ENCODE measurements at regions not wholly inside any gene's neighbourhood (a gene's known extent, or its start where the extent isn't known, plus 50 kb on each side); places are given as distances from the start of the nearest gene placed in this dataset.

DNA sequence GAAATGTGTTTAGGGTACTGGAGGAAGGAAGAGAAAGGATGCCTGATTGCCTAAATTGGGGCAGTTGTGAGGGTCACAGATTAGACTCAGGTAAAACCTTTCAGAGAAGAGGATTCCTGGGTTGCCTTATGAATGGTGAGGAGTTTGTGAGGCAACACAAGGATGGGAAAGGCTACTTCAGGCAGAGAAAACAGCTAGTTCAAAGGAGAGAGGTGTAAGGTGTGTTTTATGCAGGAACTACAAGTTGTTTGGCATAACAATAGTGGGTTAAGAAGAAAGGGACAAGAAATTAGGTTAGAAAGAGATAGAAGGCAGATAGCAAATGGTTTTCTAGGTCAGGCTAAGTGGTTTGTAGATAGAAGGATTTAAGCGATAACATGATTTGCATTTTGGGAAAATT, 75.1 kb upstream of the PGRMC2 start:
- H3K4me3 ChIP-seq (ENCODE audit: low read depth, low read length): no peak overlapping the region
- no peaks in the 10 kb centered on the region for H3K36me3 ChIP-seq (ENCODE audit: control insufficient read depth in 2 of 2, insufficient read depth in 1 of 2, low read length in 2 of 2)
- H3K4me1 ChIP-seq (ENCODE audit: control insufficient read depth, insufficient read depth, low read length): no peaks in the 10 kb centered on the region
- CTCF ChIA-PET: no interaction called here
- POLR2A ChIA-PET: no interaction called here
- H3K27ac ChIP-seq (ENCODE audit: extremely low read depth, low read depth, low read length): no peak overlapping the region
- no peak for TF ChIP-seq ZNF76 (tag by site-specific recombination; IDR thresholded peaks at IDR 0.05; ENCODE audit: borderline replicate concordance, low read depth)
- no peak for TF ChIP-seq OSR2 (tag by site-specific recombination; IDR thresholded peaks at IDR 0.05)
- no peak for TF ChIP-seq ZNF121 (tag by site-specific recombination; IDR thresholded peaks at IDR 0.05)
- no peak for TF ChIP-seq ZNF132 (tag by site-specific recombination; IDR thresholded peaks at IDR 0.05; ENCODE audit: borderline replicate concordance)
- no peak for TF ChIP-seq ZNF785 (tag by site-specific recombination; IDR thresholded peaks at IDR 0.05)
- TF ChIP-seq, protein P1, sequence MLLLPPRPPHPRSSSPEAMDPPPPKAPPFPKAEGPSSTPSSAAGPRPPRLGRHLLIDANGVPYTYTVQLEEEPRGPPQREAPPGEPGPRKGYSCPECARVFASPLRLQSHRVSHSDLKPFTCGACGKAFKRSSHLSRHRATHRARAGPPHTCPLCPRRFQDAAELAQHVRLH (tag by site-specific recombination; IDR thresholded peaks at IDR 0.05): no peak
- TF ChIP-seq ZNF404 (tag by site-specific recombination; IDR thresholded peaks at IDR 0.05): no peak
- TF ChIP-seq ZNF175 (tag by site-specific recombination; IDR thresholded peaks at IDR 0.05): no peak
- TF ChIP-seq ZNF10 (tag by site-specific recombination; IDR thresholded peaks at IDR 0.05): no peak
- no peak for TF ChIP-seq ZNF558 (tag by site-specific recombination; IDR thresholded peaks at IDR 0.05)
- TF ChIP-seq ZBTB1 (tag by site-specific recombination; IDR thresholded peaks at IDR 0.05): no peak
- TF ChIP-seq, protein P2, sequence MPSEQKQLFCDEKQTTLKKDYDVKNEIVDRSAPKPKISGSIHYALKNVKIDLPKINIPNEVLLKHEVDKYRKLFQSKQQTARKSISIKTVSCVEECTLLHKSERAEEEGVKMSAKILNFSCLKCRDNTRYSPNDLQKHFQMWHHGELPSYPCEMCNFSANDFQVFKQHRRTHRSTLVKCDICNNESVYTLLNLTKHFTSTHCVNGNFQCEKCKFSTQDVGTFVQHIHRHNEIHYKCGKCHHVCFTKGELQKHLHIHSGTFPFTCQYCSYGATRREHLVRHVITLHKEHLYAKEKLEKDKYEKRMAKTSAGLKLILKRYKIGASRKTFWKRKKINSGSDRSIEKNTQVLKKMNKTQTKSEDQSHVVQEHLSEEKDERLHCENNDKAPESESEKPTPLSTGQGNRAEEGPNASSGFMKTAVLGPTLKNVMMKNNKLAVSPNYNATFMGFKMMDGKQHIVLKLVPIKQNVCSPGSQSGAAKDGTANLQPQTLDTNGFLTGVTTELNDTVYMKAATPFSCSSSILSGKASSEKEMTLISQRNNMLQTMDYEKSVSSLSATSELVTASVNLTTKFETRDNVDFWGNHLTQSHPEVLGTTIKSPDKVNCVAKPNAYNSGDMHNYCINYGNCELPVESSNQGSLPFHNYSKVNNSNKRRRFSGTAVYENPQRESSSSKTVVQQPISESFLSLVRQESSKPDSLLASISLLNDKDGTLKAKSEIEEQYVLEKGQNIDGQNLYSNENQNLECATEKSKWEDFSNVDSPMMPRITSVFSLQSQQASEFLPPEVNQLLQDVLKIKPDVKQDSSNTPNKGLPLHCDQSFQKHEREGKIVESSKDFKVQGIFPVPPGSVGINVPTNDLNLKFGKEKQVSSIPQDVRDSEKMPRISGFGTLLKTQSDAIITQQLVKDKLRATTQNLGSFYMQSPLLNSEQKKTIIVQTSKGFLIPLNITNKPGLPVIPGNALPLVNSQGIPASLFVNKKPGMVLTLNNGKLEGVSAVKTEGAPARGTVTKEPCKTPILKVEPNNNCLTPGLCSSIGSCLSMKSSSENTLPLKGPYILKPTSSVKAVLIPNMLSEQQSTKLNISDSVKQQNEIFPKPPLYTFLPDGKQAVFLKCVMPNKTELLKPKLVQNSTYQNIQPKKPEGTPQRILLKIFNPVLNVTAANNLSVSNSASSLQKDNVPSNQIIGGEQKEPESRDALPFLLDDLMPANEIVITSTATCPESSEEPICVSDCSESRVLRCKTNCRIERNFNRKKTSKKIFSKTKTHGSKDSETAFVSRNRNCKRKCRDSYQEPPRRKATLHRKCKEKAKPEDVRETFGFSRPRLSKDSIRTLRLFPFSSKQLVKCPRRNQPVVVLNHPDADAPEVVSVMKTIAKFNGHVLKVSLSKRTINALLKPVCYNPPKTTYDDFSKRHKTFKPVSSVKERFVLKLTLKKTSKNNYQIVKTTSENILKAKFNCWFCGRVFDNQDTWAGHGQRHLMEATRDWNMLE (tag by site-specific recombination; conservative IDR thresholded peaks at IDR 0.05; ENCODE audit: low read depth): no peak
- TF ChIP-seq, protein P3, sequence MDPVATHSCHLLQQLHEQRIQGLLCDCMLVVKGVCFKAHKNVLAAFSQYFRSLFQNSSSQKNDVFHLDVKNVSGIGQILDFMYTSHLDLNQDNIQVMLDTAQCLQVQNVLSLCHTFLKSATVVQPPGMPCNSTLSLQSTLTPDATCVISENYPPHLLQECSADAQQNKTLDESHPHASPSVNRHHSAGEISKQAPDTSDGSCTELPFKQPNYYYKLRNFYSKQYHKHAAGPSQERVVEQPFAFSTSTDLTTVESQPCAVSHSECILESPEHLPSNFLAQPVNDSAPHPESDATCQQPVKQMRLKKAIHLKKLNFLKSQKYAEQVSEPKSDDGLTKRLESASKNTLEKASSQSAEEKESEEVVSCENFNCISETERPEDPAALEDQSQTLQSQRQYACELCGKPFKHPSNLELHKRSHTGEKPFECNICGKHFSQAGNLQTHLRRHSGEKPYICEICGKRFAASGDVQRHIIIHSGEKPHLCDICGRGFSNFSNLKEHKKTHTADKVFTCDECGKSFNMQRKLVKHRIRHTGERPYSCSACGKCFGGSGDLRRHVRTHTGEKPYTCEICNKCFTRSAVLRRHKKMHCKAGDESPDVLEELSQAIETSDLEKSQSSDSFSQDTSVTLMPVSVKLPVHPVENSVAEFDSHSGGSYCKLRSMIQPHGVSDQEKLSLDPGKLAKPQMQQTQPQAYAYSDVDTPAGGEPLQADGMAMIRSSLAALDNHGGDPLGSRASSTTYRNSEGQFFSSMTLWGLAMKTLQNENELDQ (tag by site-specific recombination; IDR thresholded peaks at IDR 0.05; ENCODE audit: low read depth): no peak
- TF ChIP-seq ZNF133 (tag by site-specific recombination; IDR thresholded peaks at IDR 0.05): no peak
- no peak for TF ChIP-seq ZEB2 (tag by site-specific recombination; IDR thresholded peaks at IDR 0.05)
- no peak for TF ChIP-seq ZNF473 (tag by site-specific recombination; IDR thresholded peaks at IDR 0.05)
- H3K9me3 ChIP-seq (ENCODE audit: control insufficient read depth, insufficient read depth, low read depth, low read length): no peaks in the 10 kb centered on the region

DNA sequence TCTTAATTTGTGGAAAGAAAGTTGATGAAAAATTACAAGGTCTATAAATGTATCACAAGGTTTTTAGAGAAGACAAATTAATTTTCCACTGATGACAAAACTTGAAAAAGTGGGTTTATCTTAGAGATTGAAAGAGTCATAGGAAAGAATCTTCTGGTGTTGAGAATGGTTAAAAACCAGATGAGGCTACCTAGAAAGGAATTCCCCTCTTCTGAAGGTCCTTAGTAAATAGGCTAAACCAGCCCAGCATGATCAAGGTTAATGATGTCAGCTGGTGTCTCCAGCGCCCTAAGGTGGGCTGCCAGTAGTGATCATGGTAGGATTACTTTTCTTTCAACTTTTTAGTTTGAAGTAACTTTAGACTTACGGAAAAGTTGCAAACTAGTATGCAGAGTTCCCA, 71.8 kb upstream of the PGRMC2 start:
- TF ChIP-seq HOXC10 (CRISPR knock-in tag; IDR thresholded peaks at IDR 0.05) (no peak), HOXD13 (CRISPR knock-in tag; IDR thresholded peaks at IDR 0.05; ENCODE audit: borderline replicate concordance) (no peak), YY1 (tag by site-specific recombination; IDR thresholded peaks at IDR 0.05) (no peak), GLI2 (tag by site-specific recombination; IDR thresholded peaks at IDR 0.05; ENCODE audit: borderline replicate concordance, low read depth) (no peak)
- TF ChIP-seq, protein P1 (tag by site-specific recombination; IDR thresholded peaks at IDR 0.05): no peak
- H3K9me3 ChIP-seq (ENCODE audit: control insufficient read depth, insufficient read depth, low read depth, low read length): no peaks in the 10 kb centered on the region
- no peaks in the 10 kb centered on the region for H3K36me3 ChIP-seq (ENCODE audit: control insufficient read depth in 2 of 2, insufficient read depth in 1 of 2, low read length in 2 of 2)
- POLR2A ChIA-PET: no interaction called here
- no peaks in the 10 kb centered on the region for H3K4me1 ChIP-seq (ENCODE audit: control insufficient read depth, insufficient read depth, low read length)
- no peak overlapping the region for H3K4me3 ChIP-seq (ENCODE audit: low read depth, low read length)
- no peak overlapping the region for H3K27ac ChIP-seq (ENCODE audit: extremely low read depth, low read depth, low read length)
- CTCF ChIA-PET: no interaction called here

Data from HEK293 (cell line).